D721Med (cell line): ENCODE measurements at regions not wholly inside any gene's neighbourhood (a gene's known extent, or its start where the extent isn't known, plus 50 kb on each side); places are given as distances from the start of the nearest gene placed in this dataset.

Experiments
- DNase-seq: peaks from one replicate; pipeline ENCODE4 v3.0.0; 2011; ENCODE audit warnings: low spot score; ENCODE audit not compliant: insufficient read length
- FAIRE-seq: peaks from 2 replicates; lab custom pipeline; 2011; peaks lifted over from hg19 to GRCh38; lab: Jason Lieb, UNC
- TF ChIP-seq, protein P1 (sequence below): IDR thresholded peaks from 2 replicates; pipeline ENCODE4 v1.5.1; 2012; ENCODE audit warnings: mild to moderate bottlenecking, control low read depth; ENCODE audit not compliant: insufficient read depth; ENCODE audit errors: missing control alignments

DNA sequence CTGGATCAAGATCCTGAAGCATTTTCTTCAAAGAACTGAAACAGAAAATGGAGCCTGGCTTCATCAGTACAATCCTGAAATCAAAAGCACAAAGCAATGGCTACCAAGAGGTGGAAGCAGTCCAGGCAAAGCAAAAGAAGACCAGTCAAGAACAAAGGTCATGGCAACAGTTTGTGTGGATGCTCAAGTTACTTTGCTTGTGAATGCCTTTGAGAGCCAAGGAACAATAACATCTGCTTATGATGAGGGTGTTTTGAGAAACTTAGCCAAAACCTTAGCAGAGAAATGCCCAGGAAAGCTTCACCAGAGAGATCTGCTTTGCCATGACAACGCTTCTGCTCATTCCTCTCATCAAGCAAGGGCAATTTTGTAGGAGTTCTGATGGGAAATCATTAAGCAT, 723.1 kb downstream of the TMEM182 start:
- no peak for FAIRE-seq
- DNase-seq, result no peak

DNA sequence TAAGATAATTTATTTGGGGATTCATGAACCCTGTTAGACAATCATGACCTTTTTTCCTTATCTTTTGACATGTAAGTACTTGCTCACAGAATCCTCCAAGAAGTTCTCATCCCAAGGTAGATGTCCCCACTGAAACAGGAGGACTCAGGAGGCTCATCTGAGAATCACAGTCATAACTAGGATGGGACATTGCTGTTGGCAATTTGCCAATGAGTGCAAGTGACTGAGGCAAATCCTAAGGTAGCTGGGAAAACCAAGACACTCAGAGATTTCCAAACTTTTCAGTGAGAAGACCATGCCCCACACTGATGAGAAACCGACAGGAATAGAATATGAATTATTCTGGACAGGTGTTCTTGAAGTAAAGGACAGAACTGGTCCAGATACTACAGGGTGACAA, 735.0 kb downstream of the TMEM182 start:
- no peak for FAIRE-seq
- no peak for DNase-seq
- TF ChIP-seq, protein P1, sequence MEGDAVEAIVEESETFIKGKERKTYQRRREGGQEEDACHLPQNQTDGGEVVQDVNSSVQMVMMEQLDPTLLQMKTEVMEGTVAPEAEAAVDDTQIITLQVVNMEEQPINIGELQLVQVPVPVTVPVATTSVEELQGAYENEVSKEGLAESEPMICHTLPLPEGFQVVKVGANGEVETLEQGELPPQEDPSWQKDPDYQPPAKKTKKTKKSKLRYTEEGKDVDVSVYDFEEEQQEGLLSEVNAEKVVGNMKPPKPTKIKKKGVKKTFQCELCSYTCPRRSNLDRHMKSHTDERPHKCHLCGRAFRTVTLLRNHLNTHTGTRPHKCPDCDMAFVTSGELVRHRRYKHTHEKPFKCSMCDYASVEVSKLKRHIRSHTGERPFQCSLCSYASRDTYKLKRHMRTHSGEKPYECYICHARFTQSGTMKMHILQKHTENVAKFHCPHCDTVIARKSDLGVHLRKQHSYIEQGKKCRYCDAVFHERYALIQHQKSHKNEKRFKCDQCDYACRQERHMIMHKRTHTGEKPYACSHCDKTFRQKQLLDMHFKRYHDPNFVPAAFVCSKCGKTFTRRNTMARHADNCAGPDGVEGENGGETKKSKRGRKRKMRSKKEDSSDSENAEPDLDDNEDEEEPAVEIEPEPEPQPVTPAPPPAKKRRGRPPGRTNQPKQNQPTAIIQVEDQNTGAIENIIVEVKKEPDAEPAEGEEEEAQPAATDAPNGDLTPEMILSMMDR, result no peak

More for the DNA sequence above, 723.1 kb downstream of the TMEM182 start:
- TF ChIP-seq, protein P1, result no peak

DNA sequence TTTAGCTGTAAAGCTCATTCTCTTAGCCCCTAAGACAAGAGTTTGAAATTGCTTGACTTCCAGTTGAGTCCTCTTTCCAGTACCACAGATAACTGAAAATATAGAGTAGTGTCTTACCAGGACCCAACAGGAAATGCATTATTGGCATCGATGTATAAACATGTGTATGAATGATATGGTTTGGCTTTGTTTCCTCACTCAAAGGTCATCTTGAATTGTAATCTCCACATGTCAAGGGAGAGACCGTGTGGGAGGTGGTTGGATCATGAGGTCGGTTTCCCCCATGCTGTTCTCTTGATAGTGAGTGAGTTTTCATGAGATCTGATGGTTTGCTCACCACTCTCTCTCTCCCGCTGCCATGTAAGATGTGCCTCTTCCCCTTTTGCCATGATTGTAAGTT, 745.0 kb downstream of the TMEM182 start:
- DNase-seq (no peak), FAIRE-seq (no peak)
- TF ChIP-seq, protein P1, result no peak

DNA sequence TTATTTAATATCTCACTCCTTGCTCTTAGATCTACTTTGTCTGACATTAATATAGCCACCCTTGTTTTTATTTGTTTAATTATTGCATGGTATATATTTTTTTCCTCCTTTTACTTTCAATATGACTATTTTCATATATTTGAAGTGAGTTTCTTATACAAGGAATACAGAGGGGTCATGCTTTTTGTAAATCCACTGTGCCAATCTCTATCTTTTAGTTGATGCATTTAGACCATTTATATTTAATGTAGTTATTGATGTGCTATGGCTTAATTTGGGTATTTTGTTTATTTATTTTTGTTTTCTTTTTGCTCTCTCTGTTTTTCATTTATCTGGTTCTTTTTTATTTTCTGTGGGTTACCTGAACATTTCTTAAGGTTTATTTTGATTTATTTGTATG, 750.6 kb downstream of the TMEM182 start:
- TF ChIP-seq, protein P1, result no peak

DNA sequence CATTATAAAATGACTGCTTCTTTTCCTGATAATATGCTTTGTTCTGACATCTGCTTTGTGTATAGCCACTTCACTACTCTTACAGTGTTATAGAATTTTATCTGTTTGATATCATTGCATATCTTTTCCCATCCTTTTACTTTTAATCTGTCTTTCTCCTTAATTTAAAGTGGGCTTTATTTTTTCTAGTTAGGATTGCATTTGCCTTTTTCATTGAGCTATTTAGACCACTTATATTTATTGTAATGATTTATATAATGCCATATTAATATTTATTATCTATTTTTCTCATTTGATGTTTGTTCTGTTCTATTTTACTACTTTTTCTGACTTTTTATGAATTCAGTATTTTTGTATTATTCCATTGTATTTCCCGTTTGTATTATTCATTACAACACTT, 758.7 kb downstream of the TMEM182 start:
- FAIRE-seq, result no peak
- DNase-seq, result no peak
- TF ChIP-seq, protein P1, result no peak

More for the DNA sequence above, 750.6 kb downstream of the TMEM182 start:
- DNase-seq (no peak), FAIRE-seq (no peak)

DNA sequence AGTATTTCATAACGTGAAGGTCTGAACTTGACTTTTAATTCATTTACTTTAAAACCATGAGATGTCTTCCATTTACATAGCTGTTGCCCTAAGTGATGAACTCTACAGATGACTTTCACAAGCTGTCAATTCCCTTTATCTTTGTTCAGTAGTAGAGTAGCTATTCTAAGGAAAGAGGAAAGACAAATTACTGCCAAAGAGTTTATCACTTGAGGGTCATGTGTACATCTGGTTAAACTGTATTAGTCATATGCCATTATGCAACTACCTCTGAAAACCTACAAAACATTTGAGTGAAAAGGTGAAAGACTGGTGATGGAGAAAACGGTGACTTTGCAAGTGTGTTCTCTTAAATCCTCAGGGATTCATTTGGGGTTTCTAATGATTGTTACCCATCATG, 763.9 kb downstream of the TMEM182 start:
- DNase-seq (no peak), FAIRE-seq (no peak)
- TF ChIP-seq, protein P1, result no peak

DNA sequence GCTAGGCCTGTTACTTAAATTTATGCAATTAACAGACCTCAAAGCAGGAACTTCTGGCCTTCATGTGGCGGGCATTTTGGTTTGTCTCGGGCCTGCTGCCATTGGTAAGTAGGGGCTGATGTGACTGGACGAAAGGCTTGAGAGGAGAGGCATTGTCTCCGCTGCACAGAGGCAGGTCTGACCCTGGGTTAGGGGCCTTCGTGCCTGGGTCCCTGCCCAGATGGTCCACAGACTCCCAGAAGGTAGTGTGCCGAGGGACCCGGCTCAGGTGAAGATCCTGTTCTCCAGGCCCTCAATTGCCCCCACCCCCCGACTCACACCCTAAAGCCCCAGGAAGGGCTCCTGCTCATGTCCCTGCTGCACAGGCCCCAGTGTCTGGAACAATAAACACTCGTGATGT, 764.9 kb downstream of the TMEM182 start:
- DNase-seq (no peak), FAIRE-seq (no peak)
- TF ChIP-seq, protein P1, result no peak
